K562 (cell line): ENCODE measurements at regions not wholly inside any gene's neighbourhood (a gene's known extent, or its start where the extent isn't known, plus 50 kb on each side); places are given as distances from the start of the nearest gene placed in this dataset.

Source experiments
- IRF2 ChIP-seq: sonication (generic); formaldehyde crosslinking; IDR thresholded peaks from 2 replicates; pipeline ENCODE4 v1.8.1; 2022; ENCODE audit warnings: mild to moderate bottlenecking, missing genetic modification reagents
- MCM2 ChIP-seq: fragments of 450-650 bp; IDR thresholded peaks from 2 replicates; pipeline ENCODE4 v1.6.1; 2017; ENCODE audit warnings: low read depth, mild to moderate bottlenecking
- POLR2A ChIP-seq: fragments of 450-650 bp; conservative IDR thresholded peaks from 2 replicates; pipeline ENCODE4 v1.6.1; 2016
- RBM34 ChIP-seq: fragments of 200-400 bp; formaldehyde crosslinking; IDR thresholded peaks from 2 replicates; pipeline ENCODE4 v1.6.1; 2018; ENCODE audit warnings: low read length, borderline replicate concordance; ENCODE audit not compliant: insufficient read depth
- ZBTB34 ChIP-seq: fragments of 250-450 bp; sonication (Bioruptor Pico); IDR thresholded peaks from 2 replicates; pipeline ENCODE4 v1.8.0; 2021; ENCODE audit warnings: mild to moderate bottlenecking, moderate library complexity

GRCh38 chr6:156029286-156029985, 573.8 kb upstream of the NOX3 start:
- no peak for TF ChIP-seq POLR2A
- no peak for TF ChIP-seq ZBTB34 (CRISPR knock-in tag)
- TF ChIP-seq IRF2, result no peak
- no peak for TF ChIP-seq MCM2
- TF ChIP-seq RBM34, result no peak
